ENCODE measurements at regions not wholly inside any gene's neighbourhood (a gene's known extent, or its start where the extent isn't known, plus 50 kb on each side); places are given as distances from the start of the nearest gene placed in this dataset.

DNA sequence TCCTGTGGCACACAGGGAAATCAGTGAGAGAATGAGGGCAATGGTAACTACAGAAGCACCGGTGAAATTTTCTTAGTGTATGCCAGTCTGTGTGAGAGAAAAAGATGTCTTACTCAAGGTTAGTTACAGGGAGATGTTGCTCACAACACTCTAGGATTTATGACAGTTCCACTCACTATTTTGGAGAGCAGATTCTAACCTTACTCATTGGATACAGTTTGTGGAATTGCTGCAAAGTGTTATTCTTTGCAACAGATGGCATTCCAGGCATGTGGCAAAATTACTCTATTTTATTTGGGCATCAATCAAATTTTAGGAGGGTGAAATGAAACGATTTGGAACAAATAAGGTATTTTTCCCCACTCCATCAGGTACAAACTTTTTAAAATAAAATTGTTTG, 449.1 kb downstream of the PIK3C3 start:
- TF ChIP-seq POLR2AphosphoS5 (IDR thresholded peaks at IDR 0.05; ENCODE audit: low read depth, low read length) (no peak), POLR2A (IDR thresholded peaks at IDR 0.05; ENCODE audit: low read depth, low read length) (no peak), TAF1 (IDR thresholded peaks at IDR 0.05; ENCODE audit: borderline replicate concordance, low read depth, low read length) (no peak)

Data from GM12892 (cell line).